GM19438 (cell line): ENCODE measurements at regions not wholly inside any gene's neighbourhood (a gene's known extent, or its start where the extent isn't known, plus 50 kb on each side); places are given as distances from the start of the nearest gene placed in this dataset.

ENCODE experiments used
- ATAC-seq: cut with Tn5 transposase; IDR thresholded peaks from one replicate; pipeline ENCODE4 v1.9.1; 2021; ENCODE audit warnings: low read depth; ENCODE audit not compliant: unreplicated experiment

DNA sequence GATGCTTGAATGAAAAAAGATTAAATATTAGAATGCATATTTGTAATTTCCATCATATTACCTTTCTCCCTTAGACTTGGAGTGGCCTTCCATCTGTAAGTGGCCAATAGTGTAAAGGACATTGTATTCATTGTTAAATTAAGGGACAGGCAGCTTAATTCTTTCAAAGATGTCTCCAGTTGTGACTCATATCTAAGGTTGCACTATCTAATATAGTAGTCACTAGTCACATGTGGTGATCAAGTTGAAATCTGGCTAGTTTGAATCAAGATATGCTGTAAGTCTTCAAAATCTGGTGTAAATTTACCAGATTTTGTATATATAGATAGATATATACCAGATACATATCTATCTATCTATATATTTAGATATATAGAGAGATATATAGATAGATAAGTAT, 52.4 kb upstream of the AGPS start:
- no peak for ATAC-seq

DNA sequence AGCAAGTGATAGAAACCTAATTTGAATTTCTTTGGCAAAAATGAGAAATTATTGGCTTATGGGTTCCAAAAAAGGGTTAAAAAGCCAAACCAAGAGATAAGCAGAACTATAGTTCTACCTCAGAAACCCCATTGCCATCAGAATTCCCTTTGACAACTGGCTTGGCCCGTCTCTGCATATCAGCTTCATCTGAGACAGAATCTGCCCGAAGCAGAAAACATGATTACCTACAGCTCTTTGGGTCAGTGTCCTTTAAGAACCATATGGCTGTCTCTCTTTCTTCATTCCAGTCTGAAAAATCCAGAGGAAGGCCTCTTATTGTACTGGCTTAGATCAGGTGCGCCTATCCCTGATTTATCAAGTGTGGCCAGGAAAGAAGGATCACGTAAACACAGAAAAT, 49.8 kb upstream of the AGPS start:
- ATAC-seq = no peak
